Umbilical cord (tissue), 1 donor: ENCODE measurements at regions not wholly inside any gene's neighbourhood (a gene's known extent, or its start where the extent isn't known, plus 50 kb on each side); places are given as distances from the start of the nearest gene placed in this dataset.

Experiments
- DNase-seq: peaks from one replicate; pipeline ENCODE4 v3.0.0-alpha.2; 2015; ENCODE audit warnings: low spot score

- peak; percentile 37 for DNase-seq
Observed at GRCh38 chr1:234554218-234554697, 55.7 kb downstream of the IRF2BP2 start.

- DNase-seq = peak; percentile 97
Observed at GRCh38 chr1:234553240-234554188, 56.5 kb downstream of the IRF2BP2 start.

GRCh38 chr1:234551032-234551378 is 59.0 kb downstream of the IRF2BP2 start:
- no peak for DNase-seq

- DNase-seq = peak; percentile 54
Observed at GRCh38 chr1:234550341-234551031, 59.5 kb downstream of the IRF2BP2 start.

GRCh38 chr1:234549447-234550021 is 60.4 kb downstream of the IRF2BP2 start:
- no peak for DNase-seq

- DNase-seq = peak; percentile 54
Observed at GRCh38 chr1:234546890-234547788, 62.8 kb downstream of the IRF2BP2 start.

- no peak for DNase-seq
Observed at GRCh38 chr1:234546387-234546704, 63.6 kb downstream of the IRF2BP2 start.

- peak; percentile 31 for DNase-seq
Observed at GRCh38 chr1:234545517-234546386, 64.2 kb downstream of the IRF2BP2 start.

- DNase-seq = peak; percentile 100
Observed at GRCh38 chr1:234544087-234544579, 65.2 kb upstream of the TARBP1 start.

- peak; percentile 92 for DNase-seq
Observed at GRCh38 chr1:234543442-234544086, 64.6 kb upstream of the TARBP1 start.

GRCh38 chr1:234542211-234542850 is 63.4 kb upstream of the TARBP1 start:
- DNase-seq = no peak

- DNase-seq = no peak
Observed at GRCh38 chr1:234541286-234541975, 62.5 kb upstream of the TARBP1 start.

- no peak for DNase-seq
Observed at GRCh38 chr1:234540404-234540762, 61.4 kb upstream of the TARBP1 start.

GRCh38 chr1:234539666-234540403 is 60.9 kb upstream of the TARBP1 start:
- DNase-seq = no peak

GRCh38 chr1:234538930-234539649 is 60.1 kb upstream of the TARBP1 start:
- DNase-seq = peak; percentile 70

- DNase-seq = no peak
Observed at GRCh38 chr1:234538062-234538731, 59.2 kb upstream of the TARBP1 start.

- no peak for DNase-seq
Observed at GRCh38 chr1:234537236-234537635, 58.3 kb upstream of the TARBP1 start.
